Cardiac muscle cell (in vitro differentiated cells and primary cell): ENCODE measurements at regions not wholly inside any gene's neighbourhood (a gene's known extent, or its start where the extent isn't known, plus 50 kb on each side); places are given as distances from the start of the nearest gene placed in this dataset.
"Not testable (repeated sequence)": the region's sequence is repeated elsewhere in the genome, so short reads cannot be mapped to it uniquely, and the experiment has no call there.

Experiments
- DNase-seq, 2 donors: peaks; one replicate each; pipeline versions ENCODE4 v3.0.0 to v3.0.0-alpha.2; 2010 to 2017; ENCODE audit warnings: low read depth in 1 of 2, low spot score in 1 of 2
- H3K27ac ChIP-seq: fragments of 200-600 bp; sonication (generic); 2 replicates; pipeline ENCODE4 v1.5.1; 2016
- H3K27me3 ChIP-seq: fragments of 200-600 bp; sonication (generic); 2 replicates; pipeline ENCODE4 v1.6.0; 2016; ENCODE audit warnings: control low read depth
- H3K36me3 ChIP-seq: fragments of 200-600 bp; sonication (generic); 2 replicates; pipeline ENCODE4 v1.5.1; 2016; ENCODE audit warnings: control low read depth
- H3K4me1 ChIP-seq: fragments of 200-600 bp; sonication (generic); 2 replicates; pipeline ENCODE4 v1.8.1; 2017; ENCODE audit warnings: low read depth, mild to moderate bottlenecking, mixed run types
- H3K4me3 ChIP-seq: fragments of 200-600 bp; sonication (generic); 2 replicates; pipeline ENCODE4 v1.5.1; 2016; ENCODE audit warnings: mild to moderate bottlenecking
- H3K9me3 ChIP-seq: fragments of 200-600 bp; sonication (generic); 2 replicates; pipeline ENCODE4 v1.5.1; 2017; ENCODE audit warnings: low read depth, mild to moderate bottlenecking, control low read depth
- TF ChIP-seq, protein P1 (sequence below): IDR thresholded peaks from 2 replicates; pipeline ENCODE4 v1.5.1; 2012; ENCODE audit warnings: low read depth, mild to moderate bottlenecking, low read length

DNA sequence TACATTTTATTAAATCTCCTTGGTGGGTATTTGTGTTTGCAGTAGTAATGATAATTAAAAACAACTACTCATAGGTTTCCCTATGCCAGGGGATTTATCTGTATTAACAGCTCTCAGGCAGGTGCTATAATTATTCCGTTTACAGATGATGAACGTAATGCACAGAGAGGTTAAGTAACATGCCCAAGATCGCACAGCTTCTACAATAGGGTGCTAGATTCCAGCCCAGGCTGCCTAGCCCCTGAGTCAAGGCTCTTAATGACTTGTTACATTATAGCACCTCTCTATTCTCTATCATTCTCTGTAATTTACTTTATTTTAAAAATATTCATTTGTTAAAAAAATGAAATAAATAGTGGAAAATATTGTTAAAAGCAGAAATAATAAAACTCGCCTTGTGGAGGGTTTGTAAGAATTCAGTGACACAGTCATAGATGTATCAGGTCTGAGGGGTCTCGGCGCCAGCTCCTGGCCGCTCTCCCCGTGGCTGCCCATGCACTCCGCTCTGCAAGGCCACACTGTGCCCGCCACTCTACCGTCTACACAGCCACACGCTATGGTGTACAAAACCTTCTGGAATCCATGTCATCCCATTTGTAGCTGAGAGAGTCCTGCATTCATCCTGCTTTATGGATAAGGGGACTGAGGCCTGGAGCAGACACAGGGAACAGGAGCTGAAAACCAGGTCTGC, 562.2 kb downstream of the MATN1 start:
- Histone ChIP-seq H3K27ac (no peak overlapping the region), H3K27me3 (no peaks in the 10 kb centered on the region), H3K4me3 (no peak overlapping the region), H3K9me3 (no peaks in the 10 kb centered on the region), H3K36me3 (no peaks in the 10 kb centered on the region), H3K4me1 (peaks cover 8% of the 10 kb centered on the region)
- TF ChIP-seq, protein P1, sequence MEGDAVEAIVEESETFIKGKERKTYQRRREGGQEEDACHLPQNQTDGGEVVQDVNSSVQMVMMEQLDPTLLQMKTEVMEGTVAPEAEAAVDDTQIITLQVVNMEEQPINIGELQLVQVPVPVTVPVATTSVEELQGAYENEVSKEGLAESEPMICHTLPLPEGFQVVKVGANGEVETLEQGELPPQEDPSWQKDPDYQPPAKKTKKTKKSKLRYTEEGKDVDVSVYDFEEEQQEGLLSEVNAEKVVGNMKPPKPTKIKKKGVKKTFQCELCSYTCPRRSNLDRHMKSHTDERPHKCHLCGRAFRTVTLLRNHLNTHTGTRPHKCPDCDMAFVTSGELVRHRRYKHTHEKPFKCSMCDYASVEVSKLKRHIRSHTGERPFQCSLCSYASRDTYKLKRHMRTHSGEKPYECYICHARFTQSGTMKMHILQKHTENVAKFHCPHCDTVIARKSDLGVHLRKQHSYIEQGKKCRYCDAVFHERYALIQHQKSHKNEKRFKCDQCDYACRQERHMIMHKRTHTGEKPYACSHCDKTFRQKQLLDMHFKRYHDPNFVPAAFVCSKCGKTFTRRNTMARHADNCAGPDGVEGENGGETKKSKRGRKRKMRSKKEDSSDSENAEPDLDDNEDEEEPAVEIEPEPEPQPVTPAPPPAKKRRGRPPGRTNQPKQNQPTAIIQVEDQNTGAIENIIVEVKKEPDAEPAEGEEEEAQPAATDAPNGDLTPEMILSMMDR: no peak
- DNase-seq: no peak

DNA sequence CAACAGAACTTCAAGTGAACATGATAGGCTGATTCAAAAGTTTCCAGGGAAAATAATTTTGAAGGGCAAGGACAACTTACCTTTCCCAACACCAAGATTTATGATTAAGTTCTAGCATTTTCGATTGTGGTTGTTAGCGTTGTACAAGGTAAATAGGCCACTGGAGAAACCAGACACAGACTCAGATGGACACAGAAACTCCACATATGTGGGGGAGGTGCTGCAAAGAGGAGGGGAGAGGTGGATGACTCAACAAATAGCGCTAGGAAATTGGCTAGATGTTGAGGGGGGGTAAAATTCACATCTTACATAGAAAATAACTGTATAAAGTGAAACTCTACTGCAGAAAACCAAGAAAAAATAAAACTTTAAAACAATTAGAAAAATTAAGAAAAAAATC, 564.4 kb downstream of the MATN1 start:
- Histone ChIP-seq H3K27me3 (no peaks in the 10 kb centered on the region), H3K4me3 (no peak overlapping the region), H3K36me3 (no peaks in the 10 kb centered on the region), H3K4me1 (no peaks in the 10 kb centered on the region), H3K27ac (no peak overlapping the region), H3K9me3 (no peaks in the 10 kb centered on the region)
- no peak for DNase-seq
- TF ChIP-seq, protein P1: no peak

DNA sequence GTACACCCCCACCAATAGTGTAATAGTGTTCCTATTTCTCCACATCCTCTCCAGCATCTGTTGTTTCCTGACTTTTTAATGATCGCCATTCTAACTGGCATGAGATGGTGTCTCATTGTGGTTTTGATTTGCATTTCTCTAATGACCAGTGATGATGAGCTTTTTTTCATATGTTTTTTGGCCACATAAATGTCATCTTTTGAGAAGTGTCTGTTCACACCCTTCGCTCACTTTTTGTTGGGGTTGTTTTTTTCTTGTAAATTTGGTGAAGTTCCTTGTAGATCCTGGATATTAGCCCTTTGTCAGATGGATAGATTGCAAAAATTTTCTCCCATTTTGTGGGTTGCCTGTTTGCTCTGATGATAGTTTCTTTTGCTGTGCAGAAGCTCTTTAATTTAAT, 567.7 kb downstream of the MATN1 start:
- not testable (repeated sequence) for H3K4me3 ChIP-seq, H3K36me3 ChIP-seq, H3K27me3 ChIP-seq, H3K4me1 ChIP-seq, H3K9me3 ChIP-seq, H3K27ac ChIP-seq, DNase-seq

DNA sequence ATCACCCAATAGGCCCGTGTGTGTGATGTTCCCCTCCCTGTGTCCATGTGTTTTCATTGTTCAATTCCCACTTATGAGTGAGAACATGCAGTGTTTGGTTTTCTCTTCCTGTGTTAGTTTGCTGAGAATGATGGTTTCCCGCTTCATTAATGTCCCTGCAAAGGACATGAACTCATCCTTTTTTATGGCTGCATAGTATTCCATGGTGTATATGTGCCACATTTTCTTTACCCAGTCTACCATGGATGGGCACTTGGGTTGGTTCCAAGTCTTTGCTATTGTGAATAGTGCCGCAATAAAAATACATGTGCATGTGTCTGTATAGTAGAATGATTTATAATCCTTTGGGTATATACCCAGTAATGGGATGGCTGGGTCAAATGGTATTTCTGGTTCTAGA, 568.1 kb downstream of the MATN1 start:
- not testable (repeated sequence) for H3K27me3 ChIP-seq, DNase-seq, H3K36me3 ChIP-seq, H3K4me1 ChIP-seq, H3K27ac ChIP-seq, H3K9me3 ChIP-seq, H3K4me3 ChIP-seq

DNA sequence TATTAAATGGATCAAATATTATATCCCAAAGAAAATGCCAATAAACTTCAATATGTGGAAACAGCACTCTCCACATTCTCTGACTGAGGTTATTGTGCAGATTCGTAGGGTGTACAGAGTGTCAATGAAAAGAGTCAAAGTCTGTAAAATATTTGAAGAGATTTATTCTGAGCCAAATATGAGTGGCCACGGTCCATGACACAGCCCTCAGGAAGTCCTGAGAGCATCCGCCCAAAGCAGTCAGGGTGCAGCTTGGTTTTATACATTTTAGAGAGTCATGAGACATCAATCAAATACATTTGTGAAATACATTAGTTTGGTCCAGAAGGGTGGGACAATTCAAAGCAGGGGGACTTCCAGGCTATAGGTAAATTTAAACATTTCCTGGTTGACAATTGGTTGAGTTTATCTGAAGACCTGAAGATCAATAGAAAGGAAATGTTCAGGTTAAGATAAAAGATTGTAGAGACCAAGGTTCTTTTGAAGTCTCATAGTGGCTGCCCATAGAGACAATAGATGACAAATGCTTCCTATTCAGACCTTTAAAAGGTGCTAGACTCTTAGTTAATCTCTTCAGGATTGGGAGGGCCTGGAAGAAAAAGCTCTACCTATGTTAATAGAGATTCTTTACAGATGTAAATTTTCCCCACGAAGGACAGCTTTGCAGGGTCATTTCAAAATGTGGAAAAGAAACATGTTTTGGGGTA, 569.5 kb downstream of the MATN1 start:
- H3K4me1 ChIP-seq: no peaks in the 10 kb centered on the region
- TF ChIP-seq, protein P1: no peak
- H3K4me3 ChIP-seq: no peak overlapping the region
- no peak overlapping the region for H3K27ac ChIP-seq
- no peaks in the 10 kb centered on the region for H3K27me3 ChIP-seq
- no peaks in the 10 kb centered on the region for H3K9me3 ChIP-seq
- DNase-seq: no peak
- no peaks in the 10 kb centered on the region for H3K36me3 ChIP-seq

DNA sequence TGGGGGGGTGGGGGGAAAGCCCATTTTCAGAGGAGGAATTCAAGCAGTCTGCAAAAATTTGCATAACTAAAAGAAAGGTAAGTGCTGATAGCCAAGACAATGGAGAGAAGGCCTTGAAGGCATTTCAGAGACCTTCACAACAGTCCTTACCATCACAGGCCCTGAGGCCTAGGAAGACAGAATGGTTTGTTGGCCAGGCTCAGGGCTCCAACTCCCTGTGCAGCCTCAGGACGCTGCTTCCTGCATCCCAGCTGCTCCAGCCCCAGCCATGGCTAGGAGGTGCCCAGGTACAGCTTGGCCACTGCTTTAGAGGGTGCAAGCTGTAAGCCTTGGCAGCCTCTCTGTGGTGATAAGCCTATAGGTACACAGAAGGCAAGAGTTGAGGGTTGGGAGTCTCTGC, 571.6 kb downstream of the MATN1 start:
- H3K9me3 ChIP-seq: no peaks in the 10 kb centered on the region
- H3K27ac ChIP-seq: no peak overlapping the region
- no peaks in the 10 kb centered on the region for H3K36me3 ChIP-seq
- no peak overlapping the region for H3K4me3 ChIP-seq
- no peaks in the 10 kb centered on the region for H3K27me3 ChIP-seq
- no peaks in the 10 kb centered on the region for H3K4me1 ChIP-seq
- DNase-seq: no peak
- TF ChIP-seq, protein P1: no peak
